COLO668 (cell line): ENCODE measurements at regions not wholly inside any gene's neighbourhood (a gene's known extent, or its start where the extent isn't known, plus 50 kb on each side); places are given as distances from the start of the nearest gene placed in this dataset.

Source experiments
- DNase-seq: peaks from one replicate; lab custom pipeline; 2025; ENCODE audit not compliant: unreplicated experiment; lab: John Stamatoyannopoulos, UW

DNA sequence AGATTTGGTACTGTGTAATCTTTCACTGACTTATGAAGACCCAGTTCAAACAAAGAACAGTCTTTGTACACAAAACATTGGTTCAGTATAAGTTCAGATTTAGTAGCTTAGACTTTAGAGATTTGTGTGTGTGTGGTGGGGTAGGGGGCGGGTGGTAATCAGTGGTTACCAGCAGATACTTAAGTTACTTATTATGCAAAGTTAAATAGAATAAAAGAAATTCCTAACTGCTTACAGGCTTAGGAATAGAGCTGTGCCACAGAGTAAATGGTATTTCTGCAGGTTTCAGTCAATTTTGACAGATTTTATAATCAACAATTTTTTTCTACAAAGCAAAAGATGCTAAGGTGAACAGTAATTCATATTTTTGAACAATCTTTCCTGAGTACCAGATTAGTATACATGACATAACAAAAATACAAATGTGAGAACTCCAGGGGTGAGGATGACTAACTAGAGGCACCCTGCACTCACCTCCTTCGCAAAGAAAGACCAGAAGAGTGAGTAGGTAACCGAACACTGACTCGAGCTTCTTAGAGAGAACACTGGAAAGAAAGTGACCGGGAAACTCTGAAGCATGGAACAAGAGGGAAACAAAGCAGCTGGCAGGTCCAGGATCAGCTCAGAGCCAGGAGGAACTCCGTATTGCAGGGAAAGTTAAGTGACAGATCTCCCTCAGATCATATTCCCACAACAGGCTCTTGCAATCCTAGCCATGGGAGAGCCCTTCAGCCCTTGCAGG, 560.6 kb downstream of the COL12A1 start:
- no peak for DNase-seq

- DNase-seq: no peak
These were observed 563.8 kb downstream of the COL12A1 start for GRCh38 chr6:74642101-74642500.

DNA sequence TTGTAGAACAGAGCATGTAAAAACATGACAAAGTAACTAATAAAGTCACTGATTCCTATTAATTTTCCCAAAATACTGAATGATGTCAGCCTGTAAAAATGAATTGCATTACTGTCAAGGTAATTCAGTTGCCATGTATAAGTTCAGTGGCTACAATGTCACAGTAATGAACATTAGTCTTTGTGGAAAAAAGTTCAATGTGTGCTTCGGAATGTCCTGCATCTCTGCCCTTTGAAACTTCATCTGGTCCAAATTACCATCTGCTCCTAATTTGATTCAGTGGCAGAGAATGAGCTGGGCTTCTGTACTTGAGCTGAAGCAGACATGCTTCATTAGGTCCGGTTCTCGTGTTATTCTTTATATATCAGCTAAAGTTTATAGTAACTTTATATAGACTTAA, 567.4 kb downstream of the COL12A1 start:
- DNase-seq: no peak

DNA sequence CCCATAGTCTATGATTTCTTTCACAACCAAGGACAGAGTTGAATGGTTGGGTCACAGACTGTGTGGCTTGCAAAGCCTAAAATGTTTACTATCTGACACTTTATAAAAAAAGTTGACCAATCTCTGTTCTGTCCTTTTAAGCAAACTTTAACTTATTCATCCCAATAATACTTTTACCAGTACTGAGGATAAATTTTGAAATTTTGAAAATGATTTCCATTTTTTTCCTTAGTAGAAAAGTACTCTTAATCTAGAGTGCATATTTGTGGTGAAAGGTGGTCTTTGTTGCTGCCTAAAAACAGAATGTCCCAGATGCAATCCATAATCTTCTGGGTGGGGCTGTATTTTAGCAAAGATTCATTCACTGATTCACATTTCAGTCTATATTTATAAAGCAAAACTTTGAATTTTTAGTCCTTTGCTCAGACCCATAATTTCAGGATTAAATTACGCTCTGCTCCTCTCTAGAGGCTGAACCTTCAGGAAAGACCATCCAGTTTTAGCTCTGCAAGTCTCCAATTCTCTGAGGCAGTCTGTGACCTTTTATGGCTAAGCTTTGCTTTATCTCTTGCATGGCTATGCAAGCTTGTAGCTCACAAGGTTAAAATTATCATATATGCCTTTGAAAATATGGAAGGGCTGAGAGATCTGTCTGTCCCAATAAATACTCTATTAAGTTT, 573.5 kb downstream of the COL12A1 start:
- DNase-seq: no peak

- DNase-seq: no peak
These were observed 574.3 kb downstream of the COL12A1 start for GRCh38 chr6:74631564-74631963.

DNA sequence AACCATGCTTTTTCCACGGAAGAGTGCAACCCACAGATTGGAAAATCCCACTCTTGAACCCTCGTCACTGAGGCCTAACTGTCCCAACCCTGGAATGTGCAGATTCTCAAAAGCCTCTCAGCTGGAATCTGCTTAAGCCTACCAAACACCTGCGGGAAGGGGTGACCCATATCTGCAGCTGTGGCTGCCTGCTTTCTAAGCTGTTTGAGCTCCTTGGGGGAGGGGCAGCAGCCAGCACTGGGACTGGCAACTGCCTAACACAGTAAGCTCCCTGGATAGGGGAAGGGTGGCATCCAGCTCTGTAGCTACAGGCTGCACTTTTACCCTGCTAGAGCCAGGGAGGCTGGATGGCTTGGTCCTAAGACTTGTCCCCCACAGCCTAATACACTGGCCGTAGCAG, 579.6 kb downstream of the COL12A1 start:
- DNase-seq: no peak

- no peak for DNase-seq
These were observed 582.8 kb downstream of the COL12A1 start for GRCh38 chr6:74623027-74623426.

GRCh38 chr6:74611220-74611619, 594.6 kb downstream of the COL12A1 start:
- DNase-seq: no peak

DNA sequence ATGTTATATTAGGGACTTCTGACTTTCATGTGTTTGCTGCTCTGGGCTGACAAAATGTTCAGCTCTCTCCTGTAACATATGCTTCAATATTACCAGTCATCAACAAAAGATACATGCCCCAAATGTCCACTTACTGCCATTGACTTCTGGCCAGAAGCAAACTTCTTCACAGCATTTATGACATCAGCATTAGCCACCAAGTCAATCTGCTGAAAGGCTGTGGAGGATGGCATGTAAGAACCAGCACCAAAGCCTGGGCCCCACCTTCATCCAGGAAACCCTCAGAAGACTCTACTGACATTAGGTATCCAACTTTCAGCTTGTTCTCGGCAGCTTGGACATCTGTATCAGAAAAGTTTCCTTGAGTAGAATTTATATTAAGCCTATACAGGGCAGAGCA, 595.5 kb downstream of the COL12A1 start:
- no peak for DNase-seq

- no peak for DNase-seq
These were observed 596.0 kb downstream of the COL12A1 start for GRCh38 chr6:74609871-74610270.

GRCh38 chr6:74607934-74608333, 597.9 kb downstream of the COL12A1 start:
- DNase-seq: no peak

- no peak for DNase-seq
These were observed 598.4 kb downstream of the COL12A1 start for GRCh38 chr6:74607468-74607867.

DNA sequence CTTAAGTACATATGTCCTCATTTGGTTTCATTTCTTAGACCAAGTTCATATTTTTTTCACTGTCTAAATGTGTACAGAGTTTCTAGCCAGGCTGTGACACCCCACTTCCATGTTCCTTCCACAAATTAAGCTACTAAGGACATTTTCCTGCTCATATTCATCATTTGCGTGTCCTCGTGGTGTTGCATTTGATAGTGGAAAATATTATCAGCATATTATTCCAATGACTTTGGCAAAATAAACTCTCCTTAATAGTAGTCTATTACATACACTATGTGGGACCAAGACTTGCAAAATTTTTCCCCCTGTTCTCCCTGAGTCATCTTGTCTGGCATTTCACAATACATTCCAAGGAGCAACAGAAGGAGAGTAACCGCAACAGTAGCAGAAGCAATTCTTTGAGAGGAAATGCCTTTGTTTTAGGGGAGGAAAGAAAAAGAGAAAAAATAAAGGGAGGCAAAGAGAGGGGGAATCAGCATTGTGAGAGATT, 599.2 kb downstream of the COL12A1 start:
- DNase-seq: no peak

- no peak for DNase-seq
These were observed 599.8 kb downstream of the COL12A1 start for GRCh38 chr6:74605922-74606581.

GRCh38 chr6:74604279-74604678, 601.6 kb downstream of the COL12A1 start:
- no peak for DNase-seq

DNA sequence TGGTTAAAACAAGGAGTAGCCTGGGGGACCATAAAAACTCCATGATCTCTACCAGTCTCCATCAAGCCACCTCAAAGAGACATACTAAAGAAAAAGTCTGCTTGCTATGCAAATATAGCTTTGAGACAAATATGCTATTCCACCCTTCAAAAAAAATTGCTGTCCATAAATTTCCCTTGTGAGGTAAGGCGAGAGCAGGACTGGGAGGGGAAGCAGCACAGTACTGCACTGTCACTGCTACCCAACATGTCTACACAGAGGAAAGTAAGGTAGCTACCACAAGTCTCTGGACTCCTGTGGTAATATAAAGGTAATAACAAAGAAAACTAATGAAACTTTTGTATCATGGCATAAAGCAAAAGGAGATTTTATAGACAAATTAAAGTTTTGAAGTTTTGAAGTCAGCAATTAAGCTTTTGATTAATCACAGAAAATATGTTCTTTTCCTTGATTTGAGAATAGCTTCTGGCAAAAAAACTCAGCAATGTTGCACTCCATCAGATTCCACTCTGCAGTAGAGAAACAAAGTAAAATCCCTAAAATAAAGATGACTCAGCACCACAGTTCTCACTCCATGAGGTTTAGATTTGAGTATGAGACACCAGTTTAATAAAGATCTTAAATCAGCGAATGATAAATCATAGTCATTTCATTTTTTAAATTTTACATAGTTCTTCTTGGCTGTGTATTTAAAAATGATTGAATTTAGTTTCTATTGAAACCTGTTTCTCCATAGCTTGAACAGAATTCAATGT, 602.4 kb downstream of the COL12A1 start:
- DNase-seq: no peak

DNA sequence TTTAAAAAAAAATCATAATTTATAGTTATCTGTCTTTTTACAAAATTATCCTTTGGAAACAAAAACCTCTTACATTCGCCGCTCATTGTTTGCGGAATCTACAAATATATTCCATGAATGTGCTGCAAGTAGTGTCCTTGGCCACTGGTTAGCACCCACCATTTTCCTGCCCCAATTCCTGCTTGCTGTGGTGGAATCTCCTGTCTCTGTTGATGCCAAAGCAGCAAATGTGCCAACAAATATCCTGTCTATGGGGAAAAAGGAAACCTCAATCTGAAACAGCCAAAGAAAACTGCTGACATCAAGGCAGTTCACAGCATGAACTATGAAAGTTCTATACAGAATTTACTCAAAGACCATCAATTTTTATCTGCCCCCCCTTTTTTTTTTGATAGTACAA, 603.6 kb downstream of the COL12A1 start:
- DNase-seq: no peak

- DNase-seq: no peak
These were observed 607.1 kb downstream of the COL12A1 start for GRCh38 chr6:74598462-74599393.

DNA sequence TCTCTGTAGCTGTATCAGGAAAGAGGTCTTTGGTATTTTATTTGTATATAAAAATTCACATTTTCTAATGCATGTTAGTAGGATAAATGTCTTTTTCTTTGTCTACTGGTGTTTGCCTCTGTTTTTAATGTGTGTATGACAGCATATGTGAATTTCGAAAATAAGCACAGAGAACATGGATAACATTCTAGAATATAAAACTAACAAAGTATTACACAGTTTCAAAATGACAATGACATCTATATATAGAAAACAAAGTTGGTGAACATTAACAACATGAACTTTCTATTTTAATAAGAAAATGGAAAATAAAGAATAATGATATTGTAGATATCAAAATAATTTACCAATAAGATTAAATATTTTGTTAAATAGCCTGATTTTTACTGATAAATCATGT, 608.0 kb downstream of the COL12A1 start:
- no peak for DNase-seq

DNA sequence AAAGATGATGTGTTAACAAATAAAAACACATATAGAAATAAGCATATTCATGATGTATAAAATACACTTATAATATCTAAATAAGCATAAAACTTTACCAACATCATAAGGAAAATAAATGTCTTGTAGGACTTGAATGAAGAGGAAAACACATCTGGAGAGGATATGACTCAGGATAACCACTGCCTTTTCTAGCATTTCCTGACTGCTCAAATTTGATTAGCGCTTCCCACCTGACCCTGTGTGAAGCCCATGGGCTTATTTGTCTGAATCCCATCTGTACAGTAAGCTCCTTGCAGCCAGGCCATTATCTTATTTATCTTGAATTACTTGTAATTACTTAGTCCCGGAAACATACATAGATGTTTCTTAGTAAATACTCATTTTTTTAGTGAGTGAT, 608.6 kb downstream of the COL12A1 start:
- DNase-seq: no peak
